HL-60 (cell line): ENCODE measurements at regions not wholly inside any gene's neighbourhood (a gene's known extent, or its start where the extent isn't known, plus 50 kb on each side); places are given as distances from the start of the nearest gene placed in this dataset.

Experiments used
- CTCF ChIP-seq: IDR thresholded peaks from one replicate; pipeline ENCODE4 v1.5.1; 2011; ENCODE audit warnings: low read length, control low read depth, inconsistent platforms; ENCODE audit not compliant: insufficient read depth
- POLR2AphosphoS5 ChIP-seq: IDR thresholded peaks from 2 replicates; pipeline ENCODE4 v1.6.1; 2012; ENCODE audit warnings: low read depth

GRCh38 chr12:102294568-102294967 lies 96.9 kb upstream of the PMCH start:
- no peak for TF ChIP-seq CTCF
- no peak for TF ChIP-seq POLR2AphosphoS5
